GM10266 (cell line): ENCODE measurements at regions not wholly inside any gene's neighbourhood (a gene's known extent, or its start where the extent isn't known, plus 50 kb on each side); places are given as distances from the start of the nearest gene placed in this dataset.

Experiments
- DNase-seq: peaks from one replicate; pipeline ENCODE4 v3.0.0; 2012; ENCODE audit errors: extremely low spot score
- TF ChIP-seq, protein P1 (sequence below): IDR thresholded peaks from 2 replicates; pipeline ENCODE4 v1.5.1; 2012; ENCODE audit warnings: mild to moderate bottlenecking, low read depth; ENCODE audit not compliant: control insufficient read depth, insufficient read depth; ENCODE audit errors: missing control alignments

DNA sequence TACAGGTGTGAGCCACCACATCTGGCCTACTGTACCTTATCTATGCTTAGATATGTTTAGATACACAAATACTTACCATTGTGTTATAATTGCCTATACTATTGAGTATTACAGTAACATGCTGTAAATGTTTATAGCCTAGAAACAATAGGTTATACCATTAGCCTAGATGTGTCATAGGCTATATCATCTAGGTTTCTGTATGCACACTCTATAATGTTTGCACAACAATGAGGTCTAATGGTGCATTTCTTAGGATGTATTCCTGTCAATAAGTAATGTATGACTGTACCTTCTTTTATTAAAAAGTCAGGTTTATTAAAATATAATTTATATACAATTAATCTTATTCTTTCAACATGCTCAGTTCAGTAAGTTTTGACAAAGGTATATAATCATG, 683.1 kb downstream of the LRRC70 start:
- TF ChIP-seq, protein P1, sequence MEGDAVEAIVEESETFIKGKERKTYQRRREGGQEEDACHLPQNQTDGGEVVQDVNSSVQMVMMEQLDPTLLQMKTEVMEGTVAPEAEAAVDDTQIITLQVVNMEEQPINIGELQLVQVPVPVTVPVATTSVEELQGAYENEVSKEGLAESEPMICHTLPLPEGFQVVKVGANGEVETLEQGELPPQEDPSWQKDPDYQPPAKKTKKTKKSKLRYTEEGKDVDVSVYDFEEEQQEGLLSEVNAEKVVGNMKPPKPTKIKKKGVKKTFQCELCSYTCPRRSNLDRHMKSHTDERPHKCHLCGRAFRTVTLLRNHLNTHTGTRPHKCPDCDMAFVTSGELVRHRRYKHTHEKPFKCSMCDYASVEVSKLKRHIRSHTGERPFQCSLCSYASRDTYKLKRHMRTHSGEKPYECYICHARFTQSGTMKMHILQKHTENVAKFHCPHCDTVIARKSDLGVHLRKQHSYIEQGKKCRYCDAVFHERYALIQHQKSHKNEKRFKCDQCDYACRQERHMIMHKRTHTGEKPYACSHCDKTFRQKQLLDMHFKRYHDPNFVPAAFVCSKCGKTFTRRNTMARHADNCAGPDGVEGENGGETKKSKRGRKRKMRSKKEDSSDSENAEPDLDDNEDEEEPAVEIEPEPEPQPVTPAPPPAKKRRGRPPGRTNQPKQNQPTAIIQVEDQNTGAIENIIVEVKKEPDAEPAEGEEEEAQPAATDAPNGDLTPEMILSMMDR: no peak
- no peak for DNase-seq

DNA sequence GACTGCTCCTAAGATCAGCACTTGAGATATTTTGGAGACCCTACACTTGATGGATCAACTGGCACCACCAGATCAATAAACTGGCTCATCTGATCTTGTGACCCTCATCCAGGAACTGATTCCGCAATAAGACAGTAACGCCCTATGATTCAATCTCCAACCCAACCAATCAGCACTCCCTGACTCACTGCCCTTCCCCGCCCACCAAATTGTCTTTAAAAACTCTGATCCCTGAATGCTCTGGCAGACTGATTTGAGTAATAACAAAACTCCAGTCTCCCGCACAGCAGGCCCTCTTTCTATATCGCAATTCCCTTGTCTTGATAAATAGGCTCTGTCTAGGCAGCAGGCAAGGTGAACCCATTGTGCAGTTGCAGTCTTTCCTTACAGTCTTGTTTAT, 677.0 kb downstream of the LRRC70 start:
- TF ChIP-seq, protein P1: no peak
- DNase-seq: no peak

DNA sequence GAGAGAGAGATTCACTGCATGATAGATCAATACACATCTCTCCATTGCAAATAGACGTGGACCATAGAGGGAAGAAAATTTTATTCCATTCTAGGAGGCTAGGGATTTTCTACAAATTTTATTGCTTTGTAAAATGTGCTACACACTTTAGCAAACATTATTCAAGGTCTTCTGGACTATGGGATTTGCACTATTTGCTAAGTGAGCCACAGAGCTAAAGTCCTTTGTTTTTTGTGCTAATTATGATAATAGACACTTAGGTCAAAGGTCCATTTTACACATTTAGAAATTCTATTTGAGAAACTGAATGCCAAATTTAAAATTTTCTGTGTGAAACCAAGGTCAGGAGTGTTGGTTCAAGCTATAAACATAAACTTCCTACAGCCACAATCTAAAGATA, 672.3 kb downstream of the LRRC70 start:
- no peak for DNase-seq
- TF ChIP-seq, protein P1: no peak

DNA sequence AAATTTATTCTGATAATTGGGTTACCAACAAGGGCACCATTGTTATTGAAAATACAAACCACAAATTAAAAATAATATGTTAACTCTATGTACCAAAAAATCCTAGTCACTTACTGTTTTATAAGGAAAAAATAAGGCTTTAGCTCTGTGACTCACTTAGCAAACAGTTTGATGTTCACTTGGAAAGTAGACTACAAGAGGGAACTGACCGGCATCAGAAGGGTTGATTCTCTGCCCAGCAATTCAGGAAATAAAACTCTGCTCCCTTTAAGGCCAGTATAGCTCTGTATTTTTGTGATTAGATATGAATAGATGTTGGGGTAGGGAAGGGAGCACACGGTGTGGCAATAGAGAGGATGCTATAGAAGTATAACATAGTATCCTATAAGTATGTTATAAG, 671.3 kb downstream of the LRRC70 start:
- no peak for DNase-seq

DNA sequence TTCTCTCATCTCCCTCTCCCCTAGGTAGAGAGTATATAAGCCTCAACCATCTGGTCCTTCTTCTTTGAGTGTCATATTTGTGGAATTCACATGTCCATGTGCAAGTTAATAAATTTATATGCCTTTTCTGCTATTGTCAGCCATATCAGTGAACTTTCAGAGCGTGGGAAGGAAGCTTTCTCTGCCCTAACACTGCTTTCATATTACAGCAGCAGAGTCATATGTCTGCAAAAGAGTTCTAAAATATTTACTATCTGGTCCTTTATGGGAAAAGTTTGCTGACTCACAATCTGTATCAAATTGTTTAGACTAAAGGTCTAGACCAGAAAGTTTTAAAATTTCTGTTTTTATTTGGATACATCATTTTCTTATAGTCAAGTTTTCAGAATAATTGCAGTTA, 669.0 kb downstream of the LRRC70 start:
- no peak for DNase-seq
- TF ChIP-seq, protein P1: no peak

More for the DNA sequence above, 671.3 kb downstream of the LRRC70 start:
- TF ChIP-seq, protein P1: no peak

DNA sequence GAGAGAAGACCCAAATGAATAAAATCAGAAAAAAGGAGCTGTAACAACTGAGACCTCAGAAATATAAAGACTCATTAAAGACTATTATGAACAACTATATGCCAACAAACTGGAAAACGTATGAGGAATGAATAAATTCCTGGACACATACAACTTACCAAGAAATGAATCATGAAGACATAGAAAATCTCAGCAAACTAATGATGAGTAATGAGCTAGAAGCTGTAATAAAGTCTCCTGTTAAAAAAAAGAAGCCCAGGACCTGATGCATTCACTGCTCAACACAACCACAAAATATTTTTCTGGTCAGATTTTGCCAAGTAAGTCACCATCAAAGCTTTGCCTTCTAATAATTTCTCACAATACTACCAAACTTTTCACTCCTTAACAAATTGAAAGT, 666.7 kb downstream of the LRRC70 start:
- no peak for DNase-seq
- TF ChIP-seq, protein P1: no peak

DNA sequence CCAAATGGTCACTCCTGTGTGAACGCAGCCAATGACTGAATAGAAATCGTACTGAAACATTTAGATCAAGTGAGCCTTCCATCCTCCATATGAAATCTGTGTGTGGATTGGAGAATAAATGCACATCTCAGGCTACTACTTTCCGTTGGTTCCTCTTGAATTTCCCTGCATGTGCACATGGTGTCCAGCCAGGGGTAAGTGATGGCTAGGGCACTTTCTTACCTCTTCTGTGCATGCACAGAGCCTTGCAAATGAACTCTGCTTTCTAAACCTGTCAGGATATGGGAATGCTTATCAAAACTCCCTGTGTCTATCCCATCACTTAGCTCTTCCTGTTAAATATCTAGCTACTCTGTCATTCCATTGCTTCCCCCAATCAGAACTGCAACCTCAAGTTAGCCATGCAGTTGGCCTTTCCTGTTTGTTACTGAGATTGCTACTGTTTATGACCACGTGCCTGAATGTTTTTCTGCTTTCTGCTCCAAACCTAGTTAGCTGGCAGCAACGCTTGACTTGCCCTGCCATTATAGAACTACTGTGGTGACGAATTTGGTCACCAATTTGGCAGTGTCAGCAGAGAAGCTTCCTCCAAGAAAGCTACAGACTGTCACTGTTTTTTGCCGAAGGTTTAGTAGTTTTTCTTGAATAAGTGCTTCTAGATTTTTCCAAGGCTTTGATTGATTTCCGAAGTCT, 661.6 kb downstream of the LRRC70 start:
- DNase-seq: no peak
- TF ChIP-seq, protein P1: no peak
